Loucy (cell line): ENCODE measurements at regions not wholly inside any gene's neighbourhood (a gene's known extent, or its start where the extent isn't known, plus 50 kb on each side); places are given as distances from the start of the nearest gene placed in this dataset.
"Not testable (repeated sequence)": the region's sequence is repeated elsewhere in the genome, so short reads cannot be mapped to it uniquely, and the experiment has no call there.

Experiments used
- H2AFZ ChIP-seq: fragments of 200-600 bp; sonication (generic); 2 replicates; pipeline ENCODE4 v1.6.0; 2016; ENCODE audit warnings: antibody characterized with exemption, mild to moderate bottlenecking, low read length, moderate library complexity
- H3F3A ChIP-seq: fragments of 200-600 bp; 2 replicates; pipeline ENCODE4 v1.6.0; 2016; ENCODE audit warnings: antibody characterized with exemption, low read depth, mild to moderate bottlenecking
- H3K27me3 ChIP-seq: fragments of 200-600 bp; sonication (generic); 2 replicates; pipeline ENCODE4 v1.6.1; 2014; ENCODE audit warnings: low read length, mild to moderate bottlenecking; ENCODE audit not compliant: insufficient read depth, poor library complexity, severe bottlenecking
- H3K36me3 ChIP-seq: fragments of 200-600 bp; sonication (generic); 2 replicates; pipeline ENCODE4 v1.6.1; 2016; ENCODE audit warnings: low read length; ENCODE audit not compliant: insufficient read depth
- H3K4me1 ChIP-seq: fragments of 200-600 bp; sonication (generic); 2 replicates; pipeline ENCODE4 v1.5.1; 2014; ENCODE audit warnings: low read length, mild to moderate bottlenecking; ENCODE audit not compliant: insufficient read depth, poor library complexity, severe bottlenecking
- H3K4me2 ChIP-seq: fragments of 200-600 bp; sonication (generic); 2 replicates; pipeline ENCODE4 v1.6.0; 2014; ENCODE audit warnings: antibody characterized with exemption, low read length, low read depth, mild to moderate bottlenecking; ENCODE audit not compliant: poor library complexity, severe bottlenecking
- H3K4me3 ChIP-seq: fragments of 200-600 bp; sonication (generic); 2 replicates; pipeline ENCODE4 v1.5.1; 2014; ENCODE audit warnings: low read length, mild to moderate bottlenecking, mixed read lengths; ENCODE audit not compliant: poor library complexity, severe bottlenecking
- H3K79me2 ChIP-seq: fragments of 200-600 bp; sonication (generic); 2 replicates; pipeline ENCODE4 v1.6.1; 2014; ENCODE audit warnings: low read length; ENCODE audit not compliant: insufficient read depth
- H3K9ac ChIP-seq: fragments of 200-600 bp; sonication (generic); 2 replicates; pipeline ENCODE4 v1.6.0; 2014; ENCODE audit warnings: mild to moderate bottlenecking, low read depth, low read length, moderate library complexity; ENCODE audit not compliant: poor library complexity, severe bottlenecking
- H3K9me2 ChIP-seq: fragments of 200-600 bp; sonication (generic); replicated peaks from 2 replicates; pipeline ENCODE4 v1.6.1; 2016; ENCODE audit warnings: low read depth, low read length, mixed read lengths
- H3K9me3 ChIP-seq: fragments of 200-600 bp; sonication (generic); 2 replicates; pipeline ENCODE4 v1.6.1; 2014; ENCODE audit warnings: mild to moderate bottlenecking, antibody characterized with exemption, low read length, low read depth; ENCODE audit not compliant: insufficient read depth
- H4K20me1 ChIP-seq: fragments of 200-600 bp; sonication (generic); 2 replicates; pipeline ENCODE4 v1.6.0; 2014; ENCODE audit warnings: antibody characterized with exemption, low read length, mild to moderate bottlenecking; ENCODE audit not compliant: insufficient read depth, poor library complexity, severe bottlenecking
- EZH2phosphoT487 ChIP-seq: fragments of 200-600 bp; IDR thresholded peaks from 2 replicates; pipeline ENCODE4 v1.6.1; 2018; ENCODE audit warnings: antibody characterized with exemption, mild to moderate bottlenecking, moderate library complexity, borderline replicate concordance
- TF ChIP-seq, protein P1 (sequence below): fragments of 200-600 bp; sonication (generic); conservative IDR thresholded peaks from 2 replicates; pipeline ENCODE4 v1.5.1; 2014; ENCODE audit warnings: mild to moderate bottlenecking, antibody characterized with exemption, low read length

DNA sequence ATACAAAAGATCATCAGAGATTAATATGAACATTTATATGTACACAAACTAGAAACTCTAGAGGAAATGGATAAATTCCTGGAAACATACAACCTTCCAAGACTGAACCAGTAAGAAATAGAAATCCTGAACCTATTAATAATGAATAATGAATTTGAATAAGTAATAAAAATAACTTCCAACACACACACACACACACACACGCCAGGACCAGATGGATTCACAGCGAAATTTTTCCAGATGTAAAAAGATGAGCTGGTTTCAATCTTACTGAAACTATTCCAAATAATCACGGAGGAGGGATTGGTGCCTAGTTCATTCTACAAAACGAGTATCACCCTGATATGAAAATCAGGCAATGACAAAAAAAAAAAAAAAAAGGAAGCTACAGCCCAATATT lies 1095.0 kb downstream of the FAT4 start:
- Histone ChIP-seq H3K36me3 (no peaks in the 10 kb centered on the region), H3K4me3 (no peak overlapping the region), H3K4me2 (no peak overlapping the region), H3K9me3 (no peaks in the 10 kb centered on the region), H2AFZ (no peak overlapping the region), H3K9me2 (no peaks in the 10 kb centered on the region; the same call in 1 of the 2 replicates), H3K79me2 (no peaks in the 10 kb centered on the region), H4K20me1 (no peaks in the 10 kb centered on the region), H3F3A (no peaks in the 10 kb centered on the region), H3K4me1 (no peaks in the 10 kb centered on the region), H3K27me3 (no peaks in the 10 kb centered on the region), H3K9ac (no peak overlapping the region)
- no peak for TF ChIP-seq EZH2phosphoT487
- TF ChIP-seq, protein P1, sequence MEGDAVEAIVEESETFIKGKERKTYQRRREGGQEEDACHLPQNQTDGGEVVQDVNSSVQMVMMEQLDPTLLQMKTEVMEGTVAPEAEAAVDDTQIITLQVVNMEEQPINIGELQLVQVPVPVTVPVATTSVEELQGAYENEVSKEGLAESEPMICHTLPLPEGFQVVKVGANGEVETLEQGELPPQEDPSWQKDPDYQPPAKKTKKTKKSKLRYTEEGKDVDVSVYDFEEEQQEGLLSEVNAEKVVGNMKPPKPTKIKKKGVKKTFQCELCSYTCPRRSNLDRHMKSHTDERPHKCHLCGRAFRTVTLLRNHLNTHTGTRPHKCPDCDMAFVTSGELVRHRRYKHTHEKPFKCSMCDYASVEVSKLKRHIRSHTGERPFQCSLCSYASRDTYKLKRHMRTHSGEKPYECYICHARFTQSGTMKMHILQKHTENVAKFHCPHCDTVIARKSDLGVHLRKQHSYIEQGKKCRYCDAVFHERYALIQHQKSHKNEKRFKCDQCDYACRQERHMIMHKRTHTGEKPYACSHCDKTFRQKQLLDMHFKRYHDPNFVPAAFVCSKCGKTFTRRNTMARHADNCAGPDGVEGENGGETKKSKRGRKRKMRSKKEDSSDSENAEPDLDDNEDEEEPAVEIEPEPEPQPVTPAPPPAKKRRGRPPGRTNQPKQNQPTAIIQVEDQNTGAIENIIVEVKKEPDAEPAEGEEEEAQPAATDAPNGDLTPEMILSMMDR: no peak

DNA sequence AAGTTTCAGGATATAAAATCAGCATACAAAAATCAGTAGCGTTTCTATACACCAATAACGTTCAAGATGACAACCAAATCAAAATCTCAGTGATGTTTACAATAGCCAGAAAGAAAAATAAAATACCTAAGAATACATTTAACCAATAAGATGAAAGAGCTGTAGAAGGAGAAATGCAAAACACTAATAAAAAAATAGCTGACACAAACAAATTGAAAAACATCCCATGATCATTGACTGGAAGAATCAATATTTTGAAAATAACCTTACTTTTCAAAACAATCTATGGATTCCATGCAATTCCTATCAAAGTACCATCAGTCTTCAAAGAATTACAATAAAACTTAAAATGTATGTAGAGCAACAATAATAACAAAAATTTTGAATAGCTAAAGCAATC lies 1096.3 kb downstream of the FAT4 start:
- Histone ChIP-seq H3K4me2 (no peak overlapping the region), H4K20me1 (no peaks in the 10 kb centered on the region), H3K36me3 (no peaks in the 10 kb centered on the region), H3K4me1 (no peaks in the 10 kb centered on the region), H3K79me2 (no peaks in the 10 kb centered on the region), H3K27me3 (no peaks in the 10 kb centered on the region), H3K9ac (no peak overlapping the region), H2AFZ (no peak overlapping the region), H3K9me3 (no peaks in the 10 kb centered on the region), H3F3A (no peaks in the 10 kb centered on the region), H3K9me2 (no peaks in the 10 kb centered on the region; the same call in 1 of the 2 replicates), H3K4me3 (no peak overlapping the region)
- TF ChIP-seq, protein P1: no peak
- no peak for TF ChIP-seq EZH2phosphoT487

DNA sequence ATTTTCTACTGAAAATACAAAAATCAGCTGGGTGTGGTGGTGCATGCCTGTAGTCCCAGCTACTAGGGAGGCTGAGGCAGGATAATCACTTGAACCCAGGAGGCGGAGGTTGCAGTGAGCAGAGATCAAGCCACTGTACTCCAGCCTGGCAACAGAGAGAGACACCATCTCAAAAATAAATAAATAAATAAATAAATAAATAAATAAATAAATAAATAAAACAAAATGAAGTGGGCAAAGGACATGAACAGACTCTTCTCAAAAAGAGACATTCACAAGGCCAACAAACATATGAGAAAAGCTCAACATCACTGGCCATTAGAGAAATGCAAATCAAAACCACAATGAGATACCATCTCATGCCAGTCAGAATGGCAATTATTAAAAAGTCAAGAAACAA lies 1097.6 kb downstream of the FAT4 start:
- H3K4me2 ChIP-seq, H3K36me3 ChIP-seq, H3K79me2 ChIP-seq, H3K4me1 ChIP-seq, H3K9me3 ChIP-seq, H2AFZ ChIP-seq, H3K4me3 ChIP-seq, H3F3A ChIP-seq, H4K20me1 ChIP-seq, H3K9ac ChIP-seq, H3K9me2 ChIP-seq, H3K27me3 ChIP-seq: not testable (repeated sequence)

DNA sequence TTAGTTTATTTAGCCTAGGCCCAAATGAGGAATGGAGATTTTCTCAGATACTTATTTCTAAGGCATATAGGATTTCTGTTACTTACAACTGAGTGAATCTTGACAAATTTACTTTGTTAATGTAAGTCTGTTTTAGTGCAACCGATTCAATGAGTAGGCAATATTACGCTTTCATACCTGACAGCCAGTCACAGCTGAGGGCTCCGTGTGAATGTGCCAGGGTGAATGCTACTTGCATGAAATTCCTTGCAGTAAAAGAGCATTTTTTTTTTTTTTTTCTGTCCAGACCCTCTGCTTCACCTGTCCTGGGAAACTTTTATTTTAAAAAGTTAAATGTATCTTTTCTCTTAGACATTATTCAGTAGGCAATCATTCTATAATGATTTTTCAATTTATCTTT lies 1100.0 kb downstream of the FAT4 start:
- H3K4me3 ChIP-seq: no peak overlapping the region
- H3K36me3 ChIP-seq: no peaks in the 10 kb centered on the region
- H3F3A ChIP-seq: no peaks in the 10 kb centered on the region
- no peak overlapping the region for H3K4me2 ChIP-seq
- H3K9ac ChIP-seq: no peak overlapping the region
- no peak overlapping the region for H2AFZ ChIP-seq
- no peaks in the 10 kb centered on the region for H3K79me2 ChIP-seq
- H3K27me3 ChIP-seq: no peaks in the 10 kb centered on the region
- H3K4me1 ChIP-seq: no peaks in the 10 kb centered on the region
- H3K9me2 ChIP-seq: no peaks in the 10 kb centered on the region; the same call in 1 of the 2 replicates
- no peaks in the 10 kb centered on the region for H4K20me1 ChIP-seq
- no peaks in the 10 kb centered on the region for H3K9me3 ChIP-seq
- no peak for TF ChIP-seq EZH2phosphoT487
- TF ChIP-seq, protein P1: no peak
